ENCODE measurements at regions not wholly inside any gene's neighbourhood (a gene's known extent, or its start where the extent isn't known, plus 50 kb on each side); places are given as distances from the start of the nearest gene placed in this dataset.

DNA sequence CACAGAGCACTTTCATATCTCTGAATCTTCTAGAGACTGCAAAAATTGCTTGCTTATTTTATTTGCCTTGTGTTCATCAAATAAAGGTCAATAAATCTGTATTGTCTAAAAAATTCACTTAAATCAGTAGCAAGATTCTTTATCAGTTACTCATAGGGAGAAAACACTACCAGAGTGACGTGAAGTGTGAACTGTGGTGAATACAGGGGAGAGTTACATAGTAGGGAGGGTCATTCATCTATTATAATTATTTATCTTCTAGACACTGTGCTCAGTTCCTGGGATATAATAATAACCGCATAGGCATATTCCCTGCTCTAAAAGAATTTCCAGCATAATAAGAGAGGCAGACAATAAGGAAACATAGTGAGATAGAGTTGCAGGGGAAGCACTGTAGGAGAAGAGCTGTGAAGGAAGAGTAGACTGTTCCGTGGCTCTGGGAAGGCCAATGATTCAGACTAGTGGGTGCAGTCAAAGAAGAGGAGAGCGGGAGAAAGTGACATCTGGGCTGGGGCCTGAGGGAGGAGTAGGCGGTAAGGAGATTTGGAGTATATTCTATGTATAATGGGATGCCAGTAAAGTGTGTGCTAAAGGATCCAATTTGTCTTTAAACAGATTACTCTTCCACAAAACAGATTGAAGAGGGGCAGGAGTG is 84.0 kb upstream of the TDRD3 start:
- no peak for DNase-seq
- no peak overlapping the region for H3K27ac ChIP-seq
- H3K9me3 ChIP-seq, result no peaks in the 10 kb centered on the region
- TF ChIP-seq, protein P1, sequence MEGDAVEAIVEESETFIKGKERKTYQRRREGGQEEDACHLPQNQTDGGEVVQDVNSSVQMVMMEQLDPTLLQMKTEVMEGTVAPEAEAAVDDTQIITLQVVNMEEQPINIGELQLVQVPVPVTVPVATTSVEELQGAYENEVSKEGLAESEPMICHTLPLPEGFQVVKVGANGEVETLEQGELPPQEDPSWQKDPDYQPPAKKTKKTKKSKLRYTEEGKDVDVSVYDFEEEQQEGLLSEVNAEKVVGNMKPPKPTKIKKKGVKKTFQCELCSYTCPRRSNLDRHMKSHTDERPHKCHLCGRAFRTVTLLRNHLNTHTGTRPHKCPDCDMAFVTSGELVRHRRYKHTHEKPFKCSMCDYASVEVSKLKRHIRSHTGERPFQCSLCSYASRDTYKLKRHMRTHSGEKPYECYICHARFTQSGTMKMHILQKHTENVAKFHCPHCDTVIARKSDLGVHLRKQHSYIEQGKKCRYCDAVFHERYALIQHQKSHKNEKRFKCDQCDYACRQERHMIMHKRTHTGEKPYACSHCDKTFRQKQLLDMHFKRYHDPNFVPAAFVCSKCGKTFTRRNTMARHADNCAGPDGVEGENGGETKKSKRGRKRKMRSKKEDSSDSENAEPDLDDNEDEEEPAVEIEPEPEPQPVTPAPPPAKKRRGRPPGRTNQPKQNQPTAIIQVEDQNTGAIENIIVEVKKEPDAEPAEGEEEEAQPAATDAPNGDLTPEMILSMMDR (IDR thresholded peaks at IDR 0.05), result no peak
- TF ChIP-seq POLR2A (IDR thresholded peaks at IDR 0.05), result no peak
- H3K27me3 ChIP-seq, result no peaks in the 10 kb centered on the region
- intact Hi-C loops (cut with DNase I), result no loop called here
- H3K4me1 ChIP-seq, result no peaks in the 10 kb centered on the region
- no peak overlapping the region for H3K4me3 ChIP-seq
- 69 to 73% methylated on average over 5 of the region's 5 CpGs for WGBS, 2 donors
- H3K36me3 ChIP-seq, result no peaks in the 10 kb centered on the region

DNA sequence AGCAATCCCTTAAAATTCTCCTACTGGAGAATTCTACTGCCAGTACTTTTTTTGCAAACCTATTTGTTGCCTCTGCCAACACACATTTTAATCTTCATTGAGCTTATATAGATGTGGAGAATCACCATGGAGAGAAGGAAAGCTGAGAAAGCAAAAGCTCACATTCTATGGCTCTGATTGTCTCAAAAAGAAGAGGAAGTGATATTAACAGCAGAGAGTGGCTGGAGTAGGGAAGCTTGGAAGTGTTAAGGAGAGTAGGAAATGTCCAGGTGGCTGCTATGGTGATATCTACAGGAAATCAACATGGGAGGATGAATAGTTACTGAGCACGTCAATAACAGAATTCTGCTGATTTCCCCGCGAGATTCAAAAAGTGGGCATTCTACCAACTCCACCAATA is 78.8 kb upstream of the TDRD3 start:
- Histone ChIP-seq H3K4me1 (no peaks in the 10 kb centered on the region), H3K27me3 (no peaks in the 10 kb centered on the region), H3K9me3 (no peaks in the 10 kb centered on the region), H3K36me3 (no peaks in the 10 kb centered on the region), H3K4me3 (no peak overlapping the region), H3K27ac (no peak overlapping the region)
- no peak for DNase-seq
- intact Hi-C loops (cut with DNase I), result no loop called here
- WGBS, 2 donors, result 73 to 75% methylated on average over 3 of the region's 3 CpGs
- TF ChIP-seq POLR2A (IDR thresholded peaks at IDR 0.05), result no peak
- TF ChIP-seq, protein P1 (IDR thresholded peaks at IDR 0.05), result no peak

DNA sequence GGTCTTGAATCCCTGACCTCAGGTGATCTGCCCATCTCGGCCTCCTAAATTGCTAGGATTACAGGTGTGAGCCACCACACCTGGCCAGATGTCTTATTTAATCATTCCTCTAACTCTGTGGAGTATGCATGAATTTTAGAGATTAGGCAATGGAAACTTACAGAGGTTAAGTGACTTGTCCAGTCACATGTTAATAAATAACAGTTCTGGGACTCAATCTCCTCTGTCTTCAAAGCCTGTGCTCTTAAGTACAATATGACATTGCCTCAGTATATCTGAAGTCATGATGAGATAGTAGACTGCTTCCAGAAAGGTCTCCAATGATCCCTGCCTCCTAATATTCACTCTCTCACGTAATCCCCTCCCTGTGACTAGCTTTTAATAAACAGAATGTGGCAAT is 72.9 kb upstream of the TDRD3 start:
- TF ChIP-seq, protein P1 (IDR thresholded peaks at IDR 0.05), result no peak
- WGBS, 2 donors, result 75 to 79% methylated on average over 2 of the region's 2 CpGs
- no peak for DNase-seq
- Histone ChIP-seq H3K4me3 (no peak overlapping the region), H3K9me3 (no peaks in the 10 kb centered on the region), H3K4me1 (no peaks in the 10 kb centered on the region), H3K36me3 (no peaks in the 10 kb centered on the region), H3K27me3 (no peaks in the 10 kb centered on the region), H3K27ac (no peak overlapping the region)
- intact Hi-C loops (cut with DNase I), result no loop called here

DNA sequence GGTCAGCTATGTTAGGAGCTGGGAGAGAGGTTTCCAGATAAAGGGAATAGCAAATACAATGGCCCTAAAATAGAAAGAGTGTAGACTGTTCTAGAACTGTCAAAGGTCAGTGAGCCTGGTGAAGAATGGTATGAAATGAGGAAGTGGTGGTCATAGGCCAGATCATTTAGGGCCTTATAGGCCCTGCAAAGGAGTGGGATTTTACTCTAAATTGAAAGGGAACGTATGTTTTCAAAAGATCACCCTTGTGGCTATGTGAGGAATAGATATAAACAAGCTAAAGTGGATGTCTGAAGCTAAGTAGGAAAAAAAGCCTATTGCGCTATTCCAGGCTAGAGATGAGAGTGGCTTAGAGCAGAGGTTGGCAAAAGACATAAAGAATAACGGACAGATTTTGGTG is 70.7 kb upstream of the TDRD3 start:
- TF ChIP-seq, protein P1 (IDR thresholded peaks at IDR 0.05), result no peak
- TF ChIP-seq POLR2A (IDR thresholded peaks at IDR 0.05), result no peak
- intact Hi-C loops (cut with DNase I), result no loop called here
- no peaks in the 10 kb centered on the region for H3K4me1 ChIP-seq

DNA sequence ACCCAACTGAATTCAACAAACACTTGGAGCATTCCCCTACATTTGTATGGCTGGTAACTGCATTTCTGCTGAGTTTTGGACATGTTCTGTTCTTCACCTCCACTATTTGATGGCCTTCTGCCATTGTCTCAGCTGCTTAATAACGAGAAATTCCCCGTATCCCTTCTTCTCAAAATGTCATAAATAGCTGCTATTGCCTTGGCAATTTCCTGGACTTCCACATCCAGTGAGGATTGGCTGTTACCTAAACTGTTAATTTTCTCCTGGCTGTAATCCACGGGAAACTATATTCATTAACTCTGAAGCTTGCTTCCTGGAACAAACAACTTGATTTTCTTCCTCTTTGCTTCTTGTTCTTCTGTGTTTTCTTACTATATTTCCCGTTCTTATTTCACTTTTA is 69.5 kb upstream of the TDRD3 start:
- 26 to 36% methylated on average over 4 of the region's 4 CpGs for WGBS, 2 donors
- no peak overlapping the region for H3K27ac ChIP-seq
- DNase-seq, result no peak
- H3K36me3 ChIP-seq, result no peaks in the 10 kb centered on the region
- H3K4me3 ChIP-seq, result no peak overlapping the region
- no peaks in the 10 kb centered on the region for H3K9me3 ChIP-seq
- no peaks in the 10 kb centered on the region for H3K4me1 ChIP-seq
- TF ChIP-seq, protein P1 (IDR thresholded peaks at IDR 0.05), result no peak
- TF ChIP-seq POLR2A (IDR thresholded peaks at IDR 0.05), result no peak
- peaks cover 0 to 5% (median 0%) of the 10 kb centered on the region in 4 donors for H3K27me3 ChIP-seq
- intact Hi-C loops (cut with DNase I), result no loop called here

More for the DNA sequence above, 70.7 kb upstream of the TDRD3 start:
- Histone ChIP-seq H3K27ac (no peak overlapping the region), H3K36me3 (no peaks in the 10 kb centered on the region), H3K9me3 (no peaks in the 10 kb centered on the region), H3K4me3 (no peak overlapping the region), H3K27me3 (peaks cover 0 to 1% (median 0%) of the 10 kb centered on the region in 4 donors)
- DNase-seq, result no peak
- WGBS, 2 donors, result 87 to 94% methylated on average over 3 of the region's 3 CpGs
